ENCODE measurements at regions not wholly inside any gene's neighbourhood (a gene's known extent, or its start where the extent isn't known, plus 50 kb on each side); places are given as distances from the start of the nearest gene placed in this dataset.

- POLR2A ChIA-PET, result no interaction called here
- CTCF ChIA-PET, result no interaction called here
- Mint-ChIP-seq H3K4me3 (no peak overlapping the region), H3K27ac (no peak overlapping the region), H3K4me1 (peaks cover 8% of the 10 kb centered on the region; the same call in 1 of the 2 replicates), H3K36me3 (no peaks in the 10 kb centered on the region), H3K9me3 (peaks cover 3% of the 10 kb centered on the region; the same call in 1 of the 2 replicates), H3K27me3 (ENCODE audit: low read depth) (peaks cover 3% of the 10 kb centered on the region)
- TF ChIP-seq OVOL2 (CRISPR knock-in tag; IDR thresholded peaks at IDR 0.05; ENCODE audit: borderline replicate concordance) (no peak), SMAD3 (CRISPR knock-in tag; IDR thresholded peaks at IDR 0.05; ENCODE audit: borderline replicate concordance) (no peak), ZNF671 (CRISPR knock-in tag; IDR thresholded peaks at IDR 0.05) (no peak), ZNF512 (CRISPR knock-in tag; IDR thresholded peaks at IDR 0.05; ENCODE audit: borderline replicate concordance) (no peak), PRDM15 (CRISPR knock-in tag; IDR thresholded peaks at IDR 0.05) (no peak), SMAD4 (CRISPR knock-in tag; IDR thresholded peaks at IDR 0.05) (no peak), ATF6 (CRISPR knock-in tag; IDR thresholded peaks at IDR 0.05) (no peak), SP1 (CRISPR knock-in tag; conservative IDR thresholded peaks at IDR 0.05) (no peak), CREB1 (CRISPR knock-in tag; IDR thresholded peaks at IDR 0.05) (no peak), ATF1 (CRISPR knock-in tag; IDR thresholded peaks at IDR 0.05) (no peak), ZNF423 (CRISPR knock-in tag; IDR thresholded peaks at IDR 0.05) (no peak)
- TF ChIP-seq, protein P1, sequence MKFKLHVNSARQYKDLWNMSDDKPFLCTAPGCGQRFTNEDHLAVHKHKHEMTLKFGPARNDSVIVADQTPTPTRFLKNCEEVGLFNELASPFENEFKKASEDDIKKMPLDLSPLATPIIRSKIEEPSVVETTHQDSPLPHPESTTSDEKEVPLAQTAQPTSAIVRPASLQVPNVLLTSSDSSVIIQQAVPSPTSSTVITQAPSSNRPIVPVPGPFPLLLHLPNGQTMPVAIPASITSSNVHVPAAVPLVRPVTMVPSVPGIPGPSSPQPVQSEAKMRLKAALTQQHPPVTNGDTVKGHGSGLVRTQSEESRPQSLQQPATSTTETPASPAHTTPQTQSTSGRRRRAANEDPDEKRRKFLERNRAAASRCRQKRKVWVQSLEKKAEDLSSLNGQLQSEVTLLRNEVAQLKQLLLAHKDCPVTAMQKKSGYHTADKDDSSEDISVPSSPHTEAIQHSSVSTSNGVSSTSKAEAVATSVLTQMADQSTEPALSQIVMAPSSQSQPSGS (CRISPR knock-in tag; IDR thresholded peaks at IDR 0.05; ENCODE audit: borderline replicate concordance, low read depth), result no peak
- TF ChIP-seq, protein P2, sequence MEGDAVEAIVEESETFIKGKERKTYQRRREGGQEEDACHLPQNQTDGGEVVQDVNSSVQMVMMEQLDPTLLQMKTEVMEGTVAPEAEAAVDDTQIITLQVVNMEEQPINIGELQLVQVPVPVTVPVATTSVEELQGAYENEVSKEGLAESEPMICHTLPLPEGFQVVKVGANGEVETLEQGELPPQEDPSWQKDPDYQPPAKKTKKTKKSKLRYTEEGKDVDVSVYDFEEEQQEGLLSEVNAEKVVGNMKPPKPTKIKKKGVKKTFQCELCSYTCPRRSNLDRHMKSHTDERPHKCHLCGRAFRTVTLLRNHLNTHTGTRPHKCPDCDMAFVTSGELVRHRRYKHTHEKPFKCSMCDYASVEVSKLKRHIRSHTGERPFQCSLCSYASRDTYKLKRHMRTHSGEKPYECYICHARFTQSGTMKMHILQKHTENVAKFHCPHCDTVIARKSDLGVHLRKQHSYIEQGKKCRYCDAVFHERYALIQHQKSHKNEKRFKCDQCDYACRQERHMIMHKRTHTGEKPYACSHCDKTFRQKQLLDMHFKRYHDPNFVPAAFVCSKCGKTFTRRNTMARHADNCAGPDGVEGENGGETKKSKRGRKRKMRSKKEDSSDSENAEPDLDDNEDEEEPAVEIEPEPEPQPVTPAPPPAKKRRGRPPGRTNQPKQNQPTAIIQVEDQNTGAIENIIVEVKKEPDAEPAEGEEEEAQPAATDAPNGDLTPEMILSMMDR (IDR thresholded peaks at IDR 0.05), result no peak
- TF ChIP-seq, protein P3, sequence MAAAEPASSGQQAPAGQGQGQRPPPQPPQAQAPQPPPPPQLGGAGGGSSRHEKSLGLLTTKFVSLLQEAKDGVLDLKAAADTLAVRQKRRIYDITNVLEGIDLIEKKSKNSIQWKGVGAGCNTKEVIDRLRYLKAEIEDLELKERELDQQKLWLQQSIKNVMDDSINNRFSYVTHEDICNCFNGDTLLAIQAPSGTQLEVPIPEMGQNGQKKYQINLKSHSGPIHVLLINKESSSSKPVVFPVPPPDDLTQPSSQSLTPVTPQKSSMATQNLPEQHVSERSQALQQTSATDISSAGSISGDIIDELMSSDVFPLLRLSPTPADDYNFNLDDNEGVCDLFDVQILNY (CRISPR knock-in tag; IDR thresholded peaks at IDR 0.05), result no peak
- TF ChIP-seq, protein P4, sequence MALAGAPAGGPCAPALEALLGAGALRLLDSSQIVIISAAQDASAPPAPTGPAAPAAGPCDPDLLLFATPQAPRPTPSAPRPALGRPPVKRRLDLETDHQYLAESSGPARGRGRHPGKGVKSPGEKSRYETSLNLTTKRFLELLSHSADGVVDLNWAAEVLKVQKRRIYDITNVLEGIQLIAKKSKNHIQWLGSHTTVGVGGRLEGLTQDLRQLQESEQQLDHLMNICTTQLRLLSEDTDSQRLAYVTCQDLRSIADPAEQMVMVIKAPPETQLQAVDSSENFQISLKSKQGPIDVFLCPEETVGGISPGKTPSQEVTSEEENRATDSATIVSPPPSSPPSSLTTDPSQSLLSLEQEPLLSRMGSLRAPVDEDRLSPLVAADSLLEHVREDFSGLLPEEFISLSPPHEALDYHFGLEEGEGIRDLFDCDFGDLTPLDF (CRISPR knock-in tag; IDR thresholded peaks at IDR 0.05), result no peak
- DNase-seq (ENCODE audit: low spot score) (no peak), ATAC-seq (no peak)
These were observed 91.5 kb upstream of the ATP2B2 start for GRCh38 chr3:10596746-10597448.
